IPS-NIHi7 (cell line): ENCODE measurements at regions not wholly inside any gene's neighbourhood (a gene's known extent, or its start where the extent isn't known, plus 50 kb on each side); places are given as distances from the start of the nearest gene placed in this dataset.
"Not testable (repeated sequence)": the region's sequence is repeated elsewhere in the genome, so short reads cannot be mapped to it uniquely, and the experiment has no call there.

ENCODE experiments used
- DNase-seq: peaks from one replicate; pipeline ENCODE4 v3.0.0; 2012; ENCODE audit warnings: mixed read lengths; ENCODE audit errors: extremely low spot score

DNA sequence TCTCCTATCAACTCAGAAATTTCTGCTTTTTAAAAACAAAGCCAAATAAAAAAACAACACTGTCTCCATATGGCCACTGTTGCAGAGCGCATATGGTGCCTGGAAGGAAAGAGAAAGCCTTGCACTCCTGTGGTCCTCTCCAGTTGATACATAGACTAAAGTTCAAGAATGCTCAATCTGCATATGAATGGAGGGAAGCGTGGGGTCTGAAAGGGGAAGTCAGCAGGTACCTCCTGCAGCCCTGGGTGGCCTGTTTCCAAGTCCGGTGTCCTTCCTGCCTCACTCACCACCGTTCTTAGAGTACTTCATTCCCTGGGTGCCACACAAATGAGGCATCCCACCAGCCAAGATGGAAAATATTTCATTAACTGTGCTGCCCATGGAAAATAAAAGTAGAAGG is 138.3 kb upstream of the PALS2 start:
- peak; percentile 76 for DNase-seq

DNA sequence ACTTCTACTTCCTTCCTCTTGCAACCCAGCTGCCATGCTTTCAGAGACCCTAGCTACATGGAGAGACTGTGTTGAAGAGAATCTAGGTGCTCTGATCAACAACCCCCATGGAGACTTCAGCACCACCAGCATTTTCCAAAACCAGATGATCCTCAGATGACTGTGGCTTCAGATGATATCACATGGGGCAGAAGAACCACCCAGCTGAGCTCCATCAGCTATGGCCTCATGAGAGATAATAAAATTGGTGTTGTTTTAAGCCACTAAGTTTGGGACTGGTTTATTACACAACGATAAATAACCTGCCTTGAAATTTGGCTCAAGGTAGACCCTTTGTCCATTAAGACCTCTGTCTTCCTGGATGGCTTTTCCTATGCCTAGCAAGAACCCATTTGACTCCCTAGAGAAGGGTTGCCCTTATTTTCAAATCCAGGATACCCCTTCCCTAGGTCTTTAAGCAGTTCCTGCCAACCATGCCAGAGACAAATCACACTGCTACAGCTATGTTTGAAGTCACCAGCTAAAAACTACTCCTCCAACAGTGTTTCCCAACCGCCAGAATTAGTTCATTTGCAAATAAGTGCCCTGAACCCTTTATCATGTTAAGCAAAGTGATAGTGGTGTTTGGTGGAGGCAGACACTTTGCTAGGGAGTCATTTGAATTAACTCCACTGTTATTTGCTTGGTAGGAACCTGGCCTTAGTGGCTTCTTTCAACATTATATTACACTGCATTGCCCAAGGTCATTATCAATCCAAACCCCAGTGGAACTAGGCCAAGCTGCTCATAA is 136.9 kb upstream of the PALS2 start:
- DNase-seq, result peak; percentile 35

DNA sequence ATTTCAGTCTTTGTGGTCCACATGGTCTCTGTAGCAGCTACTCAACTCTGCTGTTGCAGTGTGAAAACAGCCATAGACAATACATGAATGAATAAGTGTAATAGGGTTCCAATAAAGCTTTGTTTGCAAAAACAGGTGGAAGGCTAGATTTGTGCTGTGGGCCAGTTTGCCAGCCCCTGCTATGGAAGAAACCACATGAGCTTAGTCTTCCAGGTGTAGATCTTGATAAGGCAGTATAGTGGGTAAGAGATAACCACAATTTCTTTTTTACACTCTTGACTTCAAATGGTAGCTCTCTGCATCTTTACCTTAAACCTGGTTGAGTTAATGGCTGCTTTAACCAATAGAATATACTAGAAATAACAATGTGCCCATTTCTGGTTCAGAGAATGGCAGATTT is 135.0 kb upstream of the PALS2 start:
- DNase-seq, result no peak

GRCh38 chr7:24439104-24439503 is 134.1 kb upstream of the PALS2 start:
- DNase-seq, result not testable (repeated sequence)

DNA sequence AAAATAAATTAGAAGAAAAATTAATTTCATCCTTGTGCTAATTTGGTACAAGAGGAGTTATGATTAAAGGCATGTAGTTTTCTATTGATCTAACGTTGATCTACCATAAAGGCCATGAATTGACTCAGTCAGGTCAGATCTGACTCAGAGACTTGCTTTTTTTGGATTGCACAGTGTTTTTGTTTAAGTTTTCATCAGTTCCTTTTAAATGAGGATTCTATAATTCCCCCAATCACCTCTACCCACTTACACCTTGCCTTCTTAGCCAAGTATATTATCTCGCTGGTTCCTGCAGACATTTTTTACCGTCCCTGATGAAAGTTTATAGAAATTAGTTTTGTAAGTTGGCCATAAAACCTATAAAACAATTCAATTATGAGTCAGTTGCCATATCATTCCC is 132.4 kb upstream of the PALS2 start:
- no peak for DNase-seq

GRCh38 chr7:24441314-24442027 is 131.8 kb upstream of the PALS2 start:
- DNase-seq, result no peak

DNA sequence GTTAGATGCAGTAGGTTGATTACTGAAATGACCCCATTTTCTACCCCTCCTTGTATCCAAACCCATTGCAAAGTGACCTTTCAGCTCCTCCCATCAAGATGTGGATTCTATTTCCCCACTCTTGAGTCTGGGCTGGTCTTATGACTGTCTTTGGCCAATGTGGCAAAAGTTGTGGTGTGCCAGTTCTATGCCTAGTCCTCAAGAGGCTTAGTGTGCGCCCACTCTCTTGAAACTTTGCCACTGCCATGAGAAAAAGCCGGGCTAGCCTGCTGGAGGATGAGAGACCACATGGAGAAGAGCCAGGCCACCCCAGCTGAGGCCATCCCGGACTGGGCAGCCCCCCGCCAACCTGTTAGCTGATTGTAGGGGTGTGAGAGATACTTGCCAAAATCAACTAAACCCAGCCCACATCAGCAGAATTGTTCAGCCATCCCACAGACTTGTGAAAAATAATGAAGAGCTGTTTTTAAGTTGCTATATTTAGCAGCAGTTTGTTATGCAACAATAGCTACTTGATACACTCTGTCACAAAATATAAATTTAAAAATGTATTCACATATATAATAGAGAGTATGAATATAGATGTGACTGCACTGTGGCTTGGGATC is 131.0 kb upstream of the PALS2 start:
- no peak for DNase-seq

DNA sequence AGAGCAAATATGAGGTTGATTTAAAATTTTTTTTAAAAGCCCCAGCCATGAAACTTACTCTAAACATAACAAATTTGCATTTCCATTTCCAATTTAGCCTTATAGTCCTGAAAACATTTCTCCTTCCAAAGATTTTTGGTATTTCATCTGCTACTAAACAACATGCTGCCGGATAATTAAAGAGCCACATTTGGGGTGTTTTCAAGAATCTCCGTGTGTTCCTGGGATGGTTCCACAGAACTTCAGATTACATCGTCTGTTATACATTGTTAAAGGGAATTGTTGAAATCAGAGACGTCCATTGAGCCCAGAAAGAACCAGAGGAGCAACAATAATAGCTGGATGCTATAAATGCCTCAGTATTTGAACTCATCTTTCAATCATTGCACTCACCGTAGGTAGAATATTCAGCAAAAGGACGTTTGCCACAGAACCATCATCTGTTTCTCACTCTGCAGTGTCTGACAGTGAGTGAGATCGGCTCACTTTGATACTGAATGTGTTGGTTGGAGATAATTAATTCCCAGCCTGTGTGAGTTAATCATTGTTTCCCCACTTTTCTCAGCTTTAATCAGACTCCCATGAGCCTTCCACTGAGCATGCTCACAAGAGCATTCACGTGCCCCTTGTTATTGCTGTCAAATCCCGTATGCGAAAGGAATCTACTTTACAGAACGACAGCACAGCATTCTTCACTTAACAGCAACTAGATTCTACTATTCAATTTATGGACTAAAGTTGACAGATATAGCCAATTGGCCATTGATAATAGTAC is 128.4 kb upstream of the PALS2 start:
- no peak for DNase-seq

DNA sequence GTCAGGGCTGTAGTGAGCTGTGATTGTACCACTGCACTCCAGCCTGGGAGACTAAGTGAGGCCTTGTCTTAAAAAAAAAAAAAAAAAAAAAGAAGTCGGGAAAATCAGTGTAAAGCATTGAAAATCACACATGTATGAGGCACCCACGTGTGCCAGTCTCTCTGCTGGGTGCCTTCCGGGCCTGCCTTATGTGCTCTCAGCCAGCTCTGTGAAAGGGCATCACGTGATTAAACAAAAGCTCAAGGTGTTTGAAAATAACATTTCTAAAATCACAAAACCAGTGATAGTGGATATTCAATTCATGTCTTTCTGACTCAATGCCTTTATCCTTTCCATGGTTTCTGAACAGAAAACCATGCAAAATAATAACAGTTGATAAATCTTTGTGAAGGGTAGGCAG is 125.2 kb upstream of the PALS2 start:
- DNase-seq, result no peak

DNA sequence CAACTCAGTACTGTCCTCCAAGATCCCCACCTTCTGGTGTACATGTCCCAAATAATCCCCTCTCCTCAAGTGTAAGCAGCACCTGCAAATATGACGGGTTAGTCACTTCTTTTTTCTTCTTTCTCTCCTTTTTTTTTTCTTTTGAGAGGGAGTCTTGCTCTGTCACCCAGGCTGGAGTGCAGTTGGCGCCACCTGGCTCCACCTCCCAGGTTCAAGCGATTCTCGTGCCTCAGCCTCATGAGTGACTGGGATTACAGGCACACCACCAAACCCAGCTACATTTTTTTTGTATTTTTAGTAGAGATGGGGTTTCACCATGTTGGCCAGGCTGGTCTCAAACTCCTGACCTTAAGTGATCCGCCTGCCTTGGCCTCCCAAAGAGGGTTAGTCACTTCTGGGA is 123.8 kb upstream of the PALS2 start:
- DNase-seq, result not testable (repeated sequence)

DNA sequence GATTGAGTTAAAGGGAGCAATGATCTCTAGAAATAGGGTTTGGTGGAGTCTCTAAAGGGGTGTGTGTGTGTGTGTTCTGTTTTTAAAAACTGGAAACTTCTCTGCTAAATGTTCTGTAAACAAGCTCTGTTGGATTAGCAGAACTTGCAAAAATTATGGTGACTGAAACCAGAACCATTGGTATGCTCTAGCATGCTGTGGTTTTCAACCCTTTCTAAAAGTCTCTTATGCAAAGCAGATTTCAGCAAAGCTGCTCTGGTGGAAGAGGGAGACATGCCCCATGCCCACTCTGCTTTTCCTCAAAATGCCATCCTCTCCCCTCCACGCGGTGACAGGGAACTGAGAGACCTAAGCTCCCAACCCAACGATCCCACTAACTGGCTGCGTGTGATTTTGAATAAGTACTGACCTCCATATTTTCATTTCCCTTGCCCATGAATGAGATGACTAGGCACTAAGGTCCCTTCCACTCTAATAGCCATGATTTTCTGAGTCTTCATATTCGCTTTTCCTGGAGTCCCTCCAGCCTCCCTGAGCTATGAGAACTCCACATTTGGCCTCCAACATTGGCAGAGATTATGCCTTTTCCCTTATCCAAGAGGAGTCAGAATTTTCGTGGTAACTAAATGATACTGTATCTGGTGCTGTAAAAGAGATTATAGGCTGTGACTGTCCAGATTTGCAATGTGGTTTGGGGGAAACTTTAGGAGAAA is 117.3 kb upstream of the PALS2 start:
- DNase-seq, result no peak

- DNase-seq, result no peak
Measured at GRCh38 chr7:24456526-24457218, 116.6 kb upstream of the PALS2 start.

DNA sequence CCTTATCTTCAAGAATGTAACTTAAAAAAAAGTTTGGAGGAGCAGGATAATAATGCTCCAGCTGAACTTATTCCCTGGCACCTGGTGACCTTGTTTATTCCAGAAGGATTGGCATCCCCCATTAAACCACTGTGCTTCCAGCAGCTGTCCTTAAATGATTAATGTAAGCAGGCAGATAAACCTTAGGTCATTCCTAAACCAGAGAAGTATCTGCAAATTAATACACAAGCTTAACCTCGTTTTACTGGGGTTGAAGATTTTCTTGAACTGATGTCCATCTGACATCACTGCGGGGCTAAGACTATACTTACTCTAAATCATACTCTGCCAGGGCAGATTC is 116.1 kb upstream of the PALS2 start:
- DNase-seq, result no peak

- no peak for DNase-seq
Measured at GRCh38 chr7:24462117-24462516, 111.1 kb upstream of the PALS2 start.

GRCh38 chr7:24462984-24463383 is 110.3 kb upstream of the PALS2 start:
- no peak for DNase-seq

DNA sequence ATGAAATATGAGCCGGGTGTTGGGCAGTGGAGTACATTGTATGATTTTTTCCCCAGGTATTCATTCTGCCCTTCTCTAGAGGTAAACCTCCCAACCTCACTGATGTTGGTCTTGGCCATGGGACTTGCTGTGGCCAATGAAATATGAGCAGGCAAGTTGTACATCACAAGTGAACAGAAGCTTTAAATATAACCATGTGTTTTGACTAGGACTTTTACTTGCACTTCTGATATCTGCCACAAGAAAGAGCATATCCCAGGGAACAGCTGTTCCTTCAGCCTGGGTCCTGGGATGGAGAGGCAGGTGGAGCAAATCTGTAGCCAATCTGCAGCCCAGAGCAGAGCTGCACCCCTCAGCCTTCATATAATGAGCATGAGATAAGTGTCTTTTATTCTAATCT is 109.8 kb upstream of the PALS2 start:
- no peak for DNase-seq

GRCh38 chr7:24464861-24465260 is 108.4 kb upstream of the PALS2 start:
- no peak for DNase-seq

- no peak for DNase-seq
Measured at GRCh38 chr7:24466168-24466768, 107.0 kb upstream of the PALS2 start.

GRCh38 chr7:24469118-24469517 is 104.1 kb upstream of the PALS2 start:
- no peak for DNase-seq

DNA sequence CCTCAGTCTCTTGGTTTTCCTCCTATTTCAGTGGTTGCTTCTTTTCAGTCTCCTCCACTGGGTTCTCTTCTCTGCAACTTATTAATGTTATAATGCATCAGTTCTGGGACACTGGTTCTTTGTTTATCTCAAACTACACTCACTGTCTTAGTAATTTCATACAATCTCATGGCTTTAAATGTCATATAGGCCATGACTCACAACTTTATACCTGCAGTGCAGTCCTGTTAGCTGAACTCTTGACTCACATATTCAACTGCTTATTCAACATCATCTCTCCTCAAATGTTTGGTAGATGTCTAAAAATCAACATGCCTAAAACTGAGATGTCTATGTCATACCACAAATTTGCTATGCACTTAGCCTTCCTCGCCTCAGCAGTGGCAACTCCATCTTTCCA is 101.2 kb upstream of the PALS2 start:
- DNase-seq, result no peak
